ENCODE measurements at regions not wholly inside any gene's neighbourhood (a gene's known extent, or its start where the extent isn't known, plus 50 kb on each side); places are given as distances from the start of the nearest gene placed in this dataset.

DNA sequence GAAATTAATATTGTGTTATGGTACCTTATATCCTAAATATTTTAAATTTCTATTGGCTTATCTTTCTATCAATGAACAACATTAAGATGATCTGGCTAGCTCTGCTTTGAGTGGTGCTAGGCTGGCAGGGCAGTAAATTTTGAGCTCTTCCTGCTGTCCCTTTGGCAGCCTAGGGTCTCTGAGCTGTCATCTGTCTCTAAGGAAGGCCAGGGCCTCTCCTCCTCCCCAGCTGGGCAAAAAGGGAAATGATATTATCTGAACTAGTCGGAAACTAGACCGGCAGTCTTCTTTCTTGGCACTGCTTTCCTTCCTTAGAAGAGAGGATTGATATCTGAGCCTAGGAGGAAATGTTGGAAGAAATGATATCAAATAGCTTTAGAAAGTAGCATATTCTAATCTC is 176.7 kb upstream of the BTBD3 start:
- Histone ChIP-seq H3K9me3 (no peaks in the 10 kb centered on the region), H3K27ac (no peak overlapping the region), H3K36me3 (no peaks in the 10 kb centered on the region), H3K4me1 (peaks cover 0 to 8% (median 0%) of the 10 kb centered on the region in 4 donors), H3K4me3 (no peak overlapping the region), H3K27me3 (no peaks in the 10 kb centered on the region)
- 31 to 77% methylated on average over 2 of the region's 2 CpGs for WGBS, 2 donors
- intact Hi-C loops (cut with DNase I) = no loop called here
- DNase-seq = no peak
- TF ChIP-seq EP300 (IDR thresholded peaks at IDR 0.05) (no peak), POLR2AphosphoS5 (IDR thresholded peaks at IDR 0.05) (no peak), POLR2A (IDR thresholded peaks at IDR 0.05) (no peak)
- TF ChIP-seq, protein P1, sequence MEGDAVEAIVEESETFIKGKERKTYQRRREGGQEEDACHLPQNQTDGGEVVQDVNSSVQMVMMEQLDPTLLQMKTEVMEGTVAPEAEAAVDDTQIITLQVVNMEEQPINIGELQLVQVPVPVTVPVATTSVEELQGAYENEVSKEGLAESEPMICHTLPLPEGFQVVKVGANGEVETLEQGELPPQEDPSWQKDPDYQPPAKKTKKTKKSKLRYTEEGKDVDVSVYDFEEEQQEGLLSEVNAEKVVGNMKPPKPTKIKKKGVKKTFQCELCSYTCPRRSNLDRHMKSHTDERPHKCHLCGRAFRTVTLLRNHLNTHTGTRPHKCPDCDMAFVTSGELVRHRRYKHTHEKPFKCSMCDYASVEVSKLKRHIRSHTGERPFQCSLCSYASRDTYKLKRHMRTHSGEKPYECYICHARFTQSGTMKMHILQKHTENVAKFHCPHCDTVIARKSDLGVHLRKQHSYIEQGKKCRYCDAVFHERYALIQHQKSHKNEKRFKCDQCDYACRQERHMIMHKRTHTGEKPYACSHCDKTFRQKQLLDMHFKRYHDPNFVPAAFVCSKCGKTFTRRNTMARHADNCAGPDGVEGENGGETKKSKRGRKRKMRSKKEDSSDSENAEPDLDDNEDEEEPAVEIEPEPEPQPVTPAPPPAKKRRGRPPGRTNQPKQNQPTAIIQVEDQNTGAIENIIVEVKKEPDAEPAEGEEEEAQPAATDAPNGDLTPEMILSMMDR (IDR thresholded peaks at IDR 0.05) = no peak

DNA sequence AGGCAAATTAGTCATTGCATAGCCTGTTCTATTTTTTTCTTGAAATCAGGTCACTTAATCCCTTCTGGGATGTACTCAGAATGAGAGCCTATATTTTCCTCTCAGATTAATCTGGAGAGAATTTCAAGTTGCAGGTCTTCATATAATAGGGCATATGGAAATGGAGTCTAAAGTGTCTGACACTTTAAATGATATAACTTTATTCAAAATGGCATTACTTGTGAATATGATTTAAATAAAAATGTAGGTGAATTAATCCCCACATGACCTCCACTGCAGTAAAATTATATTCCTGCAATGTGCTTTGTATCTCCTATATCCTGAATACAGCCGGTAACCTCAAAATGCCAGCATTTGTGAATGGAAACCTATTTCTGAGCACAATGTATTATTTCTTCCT is 172.5 kb upstream of the BTBD3 start:
- no peaks in the 10 kb centered on the region for H3K27me3 ChIP-seq
- H3K4me1 ChIP-seq = peaks cover 0 to 13% (median 2%) of the 10 kb centered on the region in 4 donors
- H3K9me3 ChIP-seq = no peaks in the 10 kb centered on the region
- TF ChIP-seq, protein P1 (IDR thresholded peaks at IDR 0.05) = no peak
- TF ChIP-seq POLR2A (IDR thresholded peaks at IDR 0.05) = no peak
- TF ChIP-seq POLR2AphosphoS5 (IDR thresholded peaks at IDR 0.05) = no peak
- TF ChIP-seq EP300 (IDR thresholded peaks at IDR 0.05) = no peak
- intact Hi-C loops (cut with DNase I) = no loop called here
- no peak overlapping the region for H3K27ac ChIP-seq
- no peak overlapping the region for H3K4me3 ChIP-seq
- no peak for DNase-seq
- 94 to 98% methylated on average over 1 of the region's 1 CpG for WGBS, 2 donors
- H3K36me3 ChIP-seq = no peaks in the 10 kb centered on the region

DNA sequence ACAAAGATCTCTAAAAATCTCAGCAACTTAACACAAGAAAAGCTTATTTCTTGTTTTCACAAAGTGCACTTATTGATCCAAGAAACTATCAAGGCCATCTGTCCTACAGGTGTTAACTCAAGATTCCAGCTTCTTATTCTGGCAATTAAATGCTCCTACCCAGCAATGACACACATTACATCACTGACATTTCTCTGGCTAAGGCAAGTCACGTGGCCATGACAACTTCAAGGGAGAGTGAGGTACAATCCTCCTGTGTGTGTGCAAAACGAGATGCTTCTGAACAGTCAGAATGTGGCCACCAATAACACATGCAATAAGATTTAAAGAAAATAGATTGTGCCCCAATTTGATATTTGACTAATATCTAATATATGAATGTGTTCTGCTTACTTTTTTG is 169.3 kb upstream of the BTBD3 start:
- Histone ChIP-seq H3K27me3 (no peaks in the 10 kb centered on the region), H3K4me3 (no peak overlapping the region), H3K9me3 (no peaks in the 10 kb centered on the region), H3K36me3 (no peaks in the 10 kb centered on the region), H3K27ac (no peak overlapping the region), H3K4me1 (peaks cover 0 to 13% (median 2%) of the 10 kb centered on the region in 4 donors)
- no peak for DNase-seq
- 37 to 73% methylated on average over 2 of the region's 2 CpGs for WGBS, 2 donors
- intact Hi-C loops (cut with DNase I) = no loop called here
- TF ChIP-seq, protein P1 (IDR thresholded peaks at IDR 0.05) = no peak
- TF ChIP-seq POLR2A (IDR thresholded peaks at IDR 0.05) = no peak
- TF ChIP-seq EP300 (IDR thresholded peaks at IDR 0.05) = no peak
- no peak for TF ChIP-seq POLR2AphosphoS5 (IDR thresholded peaks at IDR 0.05)

DNA sequence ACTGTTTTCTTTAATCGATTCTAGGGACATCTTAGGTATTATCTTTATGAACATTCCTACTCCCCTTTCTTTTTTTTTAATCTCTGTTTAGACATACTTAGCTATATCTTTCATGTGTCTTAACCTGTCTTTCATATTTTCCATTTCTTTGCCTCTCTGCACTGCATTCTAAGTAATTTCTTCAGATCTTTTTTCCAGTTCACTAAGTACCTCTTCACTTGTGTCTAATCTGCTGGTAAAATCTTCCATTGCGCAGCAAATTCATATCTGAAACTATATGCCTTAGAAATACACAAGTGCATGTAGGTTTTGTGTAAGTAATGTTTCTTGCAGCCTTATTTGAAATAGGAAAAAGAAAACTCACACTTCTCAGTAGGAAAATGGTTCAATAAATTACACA is 165.4 kb upstream of the BTBD3 start:
- H3K4me1 ChIP-seq = peaks cover 0 to 18% (median 16%) of the 10 kb centered on the region in 4 donors

DNA sequence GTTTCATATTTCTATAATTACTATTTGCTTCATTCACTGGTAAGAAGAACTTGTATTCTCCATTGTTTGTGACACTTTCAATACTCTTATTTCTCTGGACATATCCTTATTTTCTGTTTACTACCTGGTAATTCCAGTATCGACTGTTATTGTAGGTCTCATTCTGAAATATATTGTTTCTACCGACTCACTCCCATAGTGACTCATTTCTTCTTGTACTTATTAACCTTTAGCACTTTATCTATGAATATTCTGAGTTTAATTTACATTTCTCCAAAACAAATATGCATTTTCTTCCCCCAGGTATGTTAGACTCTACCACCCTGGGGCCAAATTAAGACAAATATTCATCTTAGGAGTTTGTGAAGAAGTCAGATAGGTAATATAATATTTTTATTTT is 164.5 kb upstream of the BTBD3 start:
- no peak for DNase-seq
- Histone ChIP-seq H3K4me3 (no peak overlapping the region), H3K36me3 (no peaks in the 10 kb centered on the region), H3K9me3 (no peaks in the 10 kb centered on the region), H3K27me3 (no peaks in the 10 kb centered on the region), H3K4me1 (peaks cover 0 to 18% (median 16%) of the 10 kb centered on the region in 4 donors), H3K27ac (no peak overlapping the region)
- TF ChIP-seq, protein P1 (IDR thresholded peaks at IDR 0.05) = no peak
- TF ChIP-seq POLR2AphosphoS5 (IDR thresholded peaks at IDR 0.05) (no peak), EP300 (IDR thresholded peaks at IDR 0.05) (no peak), POLR2A (IDR thresholded peaks at IDR 0.05) (no peak)
- intact Hi-C loops (cut with DNase I) = no loop called here
- 25 to 73% methylated on average over 2 of the region's 2 CpGs for WGBS, 2 donors

More for the DNA sequence above, 165.4 kb upstream of the BTBD3 start:
- no peak overlapping the region for H3K4me3 ChIP-seq
- no peak for DNase-seq
- no peaks in the 10 kb centered on the region for H3K36me3 ChIP-seq
- no peaks in the 10 kb centered on the region for H3K9me3 ChIP-seq
- no peaks in the 10 kb centered on the region for H3K27me3 ChIP-seq
- no peak overlapping the region for H3K27ac ChIP-seq
- 94 to 96% methylated on average over 2 of the region's 2 CpGs for WGBS, 2 donors
- no peak for TF ChIP-seq POLR2A (IDR thresholded peaks at IDR 0.05)
- intact Hi-C loops (cut with DNase I) = no loop called here

All from sigmoid colon (tissue), 6 donors.